ENCODE measurements at regions not wholly inside any gene's neighbourhood (a gene's known extent, or its start where the extent isn't known, plus 50 kb on each side); places are given as distances from the start of the nearest gene placed in this dataset.

DNA sequence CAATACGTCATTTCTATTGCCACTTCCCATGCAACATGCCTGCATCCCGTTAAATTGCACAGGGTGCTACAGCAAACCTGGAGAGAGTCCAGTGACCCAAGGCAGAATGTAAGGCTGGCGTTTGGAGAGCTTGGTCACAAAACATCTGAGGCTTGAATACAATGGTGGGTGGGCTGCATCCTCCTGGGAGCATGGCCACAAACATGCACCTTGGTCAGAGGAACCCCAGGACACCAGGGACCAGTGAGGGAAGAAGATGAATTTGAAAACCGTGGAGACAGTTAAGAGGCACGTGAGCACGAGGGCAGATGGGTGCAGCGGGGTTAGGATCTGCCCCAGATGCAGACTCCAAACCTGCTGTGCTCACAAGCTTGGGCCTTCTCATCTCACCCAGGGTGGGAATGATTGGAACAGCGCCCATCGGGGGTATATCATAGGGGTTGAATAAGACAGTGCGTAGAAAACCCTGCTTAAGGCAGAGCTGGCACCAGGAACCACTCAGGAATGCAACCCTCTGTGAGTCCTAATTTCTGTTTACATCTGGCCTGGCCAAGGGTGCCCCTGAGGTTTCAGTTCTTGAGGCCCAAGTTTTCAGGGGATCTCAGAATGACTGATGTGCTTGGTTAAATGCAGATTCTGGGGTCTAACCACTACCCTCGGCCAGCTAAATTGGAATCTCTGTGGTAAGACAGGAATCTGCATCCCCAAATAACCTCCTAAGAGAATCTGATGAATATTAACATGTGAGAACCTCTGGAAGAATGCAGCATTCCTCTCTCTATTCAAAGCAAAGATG is 97.2 kb downstream of the ARL4C start:
- intact Hi-C loops (cut with micrococcal nuclease) (no loop called here), dilution Hi-C loops (cut with MboI; ENCODE audit: extremely low pct_ligation_motif_present, low sequenced_read_pairs) (no loop called here)
- ChIA-PET CTCF (no interaction called here), POLR2A (no interaction called here)
- no peaks in the 10 kb centered on the region for H3K36me3 ChIP-seq (ENCODE audit: control insufficient read depth in 2 of 2, extremely low read depth in 1 of 2, insufficient read depth in 2 of 2, low read length in 2 of 2)
- no TSS peak for BruUV-seq (replicated peaks)
- TF ChIP-seq POLR2A (IDR thresholded peaks at IDR 0.05; ENCODE audit: low read depth, low read length) = no peak
- no peak for TF ChIP-seq GATA2 (IDR thresholded peaks at IDR 0.05; ENCODE audit: insufficient read depth, insufficient read length, low read depth, low read length)
- no peak for TF ChIP-seq POLR2AphosphoS5 (IDR thresholded peaks at IDR 0.05; ENCODE audit: insufficient read depth, low read depth, low read length)
- no peak for TF ChIP-seq FOS (IDR thresholded peaks at IDR 0.05; ENCODE audit: borderline replicate concordance, insufficient read depth, low read length)
- TF ChIP-seq, protein P1, sequence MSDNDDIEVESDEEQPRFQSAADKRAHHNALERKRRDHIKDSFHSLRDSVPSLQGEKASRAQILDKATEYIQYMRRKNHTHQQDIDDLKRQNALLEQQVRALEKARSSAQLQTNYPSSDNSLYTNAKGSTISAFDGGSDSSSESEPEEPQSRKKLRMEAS (IDR thresholded peaks at IDR 0.05; ENCODE audit: insufficient read depth, insufficient read length) = no peak
- no peak for TF ChIP-seq JUN (IDR thresholded peaks at IDR 0.05; ENCODE audit: borderline replicate concordance, insufficient read depth, insufficient read length, low read depth)
- no peak overlapping the region for H3K4me2 ChIP-seq (ENCODE audit: insufficient read depth, low read length)
- no peaks in the 10 kb centered on the region for H3K27me3 ChIP-seq (ENCODE audit: control insufficient read depth in 2 of 2, insufficient read depth in 2 of 2, low read length in 2 of 2)
- H3K9me1 ChIP-seq (replicated peaks; ENCODE audit: control insufficient read depth, extremely low read depth, insufficient read depth, low read length) = no peaks in the 10 kb centered on the region
- no peaks in the 10 kb centered on the region for H4K20me1 ChIP-seq (replicated peaks; ENCODE audit: control insufficient read depth, extremely low read depth, insufficient read depth, low read length)
- H3K9ac ChIP-seq (replicated peaks; ENCODE audit: extremely low read depth, insufficient read depth, low read length) = no peak overlapping the region
- FAIRE-seq (no peak), DNase-seq (ENCODE audit: low read depth, low spot score) (no peak)
- no peaks in the 10 kb centered on the region for H3K9me3 ChIP-seq (replicated peaks; ENCODE audit: control insufficient read depth, insufficient read depth, low read length)
- no peak overlapping the region for H3K4me3 ChIP-seq (replicated peaks in 1 of 3; ENCODE audit: insufficient read depth in 1 of 3, low read depth in 1 of 3, low read length in 3 of 3)
- H3K4me1 ChIP-seq (ENCODE audit: control insufficient read depth, extremely low read depth, insufficient read depth, low read length) = peaks cover 1% of the 10 kb centered on the region
- H3K27ac ChIP-seq (ENCODE audit: insufficient read depth, low read depth, low read length) = no peak overlapping the region
- H3K79me2 ChIP-seq (ENCODE audit: control insufficient read depth, insufficient read depth, low read length) = no peaks in the 10 kb centered on the region
- H2AFZ ChIP-seq (ENCODE audit: low read depth, low read length) = no peak overlapping the region

DNA sequence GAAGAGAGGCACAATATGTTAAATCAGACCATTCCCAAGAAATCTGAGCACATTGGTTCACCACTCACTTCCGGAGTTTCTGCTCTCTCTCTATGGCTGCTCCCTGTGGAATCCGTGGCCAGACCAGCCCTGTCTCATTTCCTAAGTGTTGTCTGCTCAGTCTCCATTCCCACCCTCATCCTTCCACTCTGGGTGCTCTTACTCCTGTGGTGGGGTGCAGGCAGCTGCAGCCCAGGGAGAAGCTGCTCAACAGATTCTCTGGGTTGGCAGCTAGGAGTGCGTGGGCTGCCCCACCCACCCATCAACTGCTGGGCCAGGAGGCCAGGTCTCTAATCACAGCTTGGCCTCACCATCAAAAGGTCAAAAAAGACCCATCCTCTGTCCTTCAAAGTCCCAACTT is 98.3 kb downstream of the ARL4C start:
- H3K4me2 ChIP-seq (ENCODE audit: insufficient read depth, low read length) = no peak overlapping the region
- no peaks in the 10 kb centered on the region for H3K27me3 ChIP-seq (ENCODE audit: control insufficient read depth in 2 of 2, insufficient read depth in 2 of 2, low read length in 2 of 2)
- BruUV-seq (replicated peaks) = no TSS peak
- H4K20me1 ChIP-seq (replicated peaks; ENCODE audit: control insufficient read depth, extremely low read depth, insufficient read depth, low read length) = no peaks in the 10 kb centered on the region
- TF ChIP-seq, protein P1 (IDR thresholded peaks at IDR 0.05; ENCODE audit: insufficient read depth, insufficient read length) = no peak
- TF ChIP-seq GATA2 (IDR thresholded peaks at IDR 0.05; ENCODE audit: insufficient read depth, insufficient read length, low read depth, low read length) (no peak), MYC (IDR thresholded peaks at IDR 0.05; ENCODE audit: low read depth, low read length) (no peak), POLR2A (IDR thresholded peaks at IDR 0.05; ENCODE audit: low read depth, low read length) (no peak)
- no peaks in the 10 kb centered on the region for H3K79me2 ChIP-seq (ENCODE audit: control insufficient read depth, insufficient read depth, low read length)
- H3K9me1 ChIP-seq (replicated peaks; ENCODE audit: control insufficient read depth, extremely low read depth, insufficient read depth, low read length) = no peaks in the 10 kb centered on the region
- dilution Hi-C loops (cut with MboI; ENCODE audit: extremely low pct_ligation_motif_present, low sequenced_read_pairs) (no loop called here), intact Hi-C loops (cut with micrococcal nuclease) (no loop called here)
- ChIA-PET CTCF (no interaction called here), POLR2A (no interaction called here)
- no peak for DNase-seq (ENCODE audit: low read depth, low spot score)
- no peak overlapping the region for H3K4me3 ChIP-seq (replicated peaks in 1 of 3; ENCODE audit: insufficient read depth in 1 of 3, low read depth in 1 of 3, low read length in 3 of 3)
- no peak overlapping the region for H2AFZ ChIP-seq (ENCODE audit: low read depth, low read length)
- no peaks in the 10 kb centered on the region for H3K36me3 ChIP-seq (ENCODE audit: control insufficient read depth in 2 of 2, extremely low read depth in 1 of 2, insufficient read depth in 2 of 2, low read length in 2 of 2)
- H3K4me1 ChIP-seq (ENCODE audit: control insufficient read depth, extremely low read depth, insufficient read depth, low read length) = no peaks in the 10 kb centered on the region
- no peaks in the 10 kb centered on the region for H3K9me3 ChIP-seq (replicated peaks; ENCODE audit: control insufficient read depth, insufficient read depth, low read length)
- no peak overlapping the region for H3K27ac ChIP-seq (ENCODE audit: insufficient read depth, low read depth, low read length)
- no peak for FAIRE-seq
- H3K9ac ChIP-seq (replicated peaks; ENCODE audit: extremely low read depth, insufficient read depth, low read length) = no peak overlapping the region
